ENCODE measurements at regions not wholly inside any gene's neighbourhood (a gene's known extent, or its start where the extent isn't known, plus 50 kb on each side); places are given as distances from the start of the nearest gene placed in this dataset.

DNA sequence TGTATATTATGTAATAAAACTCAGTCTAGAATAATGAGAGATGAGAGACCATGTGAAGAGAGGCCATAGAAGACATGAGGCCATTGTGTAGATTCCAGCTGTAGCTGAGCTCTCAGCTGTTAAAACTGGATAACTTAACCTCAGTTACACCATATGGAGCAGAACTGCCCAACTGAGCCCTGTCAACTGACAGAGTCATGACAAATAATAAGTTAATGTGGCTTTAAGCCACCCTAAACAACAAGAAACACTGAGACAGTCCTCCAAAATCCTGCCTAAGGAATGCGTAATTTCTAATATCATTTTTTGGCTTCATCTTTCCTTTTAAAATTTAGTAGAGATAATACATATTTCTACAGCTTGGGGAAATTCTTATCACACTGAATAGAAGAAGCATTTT lies 580.0 kb upstream of the RGS18 start:
- H3K4me1 ChIP-seq (ENCODE audit: control insufficient read depth, insufficient read depth, low read length) = no peaks in the 10 kb centered on the region; the same call in 1 of the 2 replicates
- H4K91ac ChIP-seq (ENCODE audit: insufficient read depth, low read depth, low read length) = no peak overlapping the region
- WGBS, 2 experiments (ENCODE audit: extremely low coverage in 2 of 2, insufficient read length in 1 of 2) = no CpG with 5 or more reads among the region's 1 CpG
- CTCF ChIA-PET = no interaction called here
- BruUV-seq (replicated peaks) = no TSS peak
- no peak overlapping the region for H3K56ac ChIP-seq (ENCODE audit: extremely low read depth, insufficient read depth, low read length)
- H2AK5ac ChIP-seq (ENCODE audit: low read depth, low read length) = no peak overlapping the region
- no peak overlapping the region for H3K18ac ChIP-seq (ENCODE audit: low read depth, low read length)
- no peak overlapping the region for H3K14ac ChIP-seq (replicated peaks; ENCODE audit: low read depth, low read length)
- no peak for ATAC-seq (ENCODE audit: low read depth)
- no peak overlapping the region for H2AK9ac ChIP-seq (replicated peaks; ENCODE audit: low read depth, low read length, poor library complexity)
- no peaks in the 10 kb centered on the region for H3K9me3 ChIP-seq (ENCODE audit: control insufficient read depth, insufficient read depth, low read length)
- H4K8ac ChIP-seq (ENCODE audit: low read depth in 2 of 2, low read length in 2 of 2) = no peak overlapping the region
- H4K5ac ChIP-seq (ENCODE audit: low read depth, low read length) = no peak overlapping the region
- H3K27ac ChIP-seq (ENCODE audit: insufficient read depth, low read length) = no peak overlapping the region
- H2BK15ac ChIP-seq (ENCODE audit: low read depth, low read length) = no peak overlapping the region
- H3K27me3 ChIP-seq (ENCODE audit: control insufficient read depth, insufficient read depth, low read length) = no peaks in the 10 kb centered on the region
- dilution Hi-C loops (cut with HindIII; ENCODE audit: low sequenced_read_pairs, unreplicated experiment) = no loop called here
- in situ Hi-C loops (cut with MboI; ENCODE audit: low sequenced_read_pairs) = no loop called here
- no peaks in the 10 kb centered on the region; the same call in 1 of the 2 replicates for H3K9me1 ChIP-seq (ENCODE audit: insufficient read depth, low read length)
- H3K36me3 ChIP-seq (ENCODE audit: control insufficient read depth, insufficient read depth, low read length) = no peaks in the 10 kb centered on the region
- DNase-seq = no peak
- H3K4ac ChIP-seq (ENCODE audit: low read depth, low read length) = no peak overlapping the region
- H3K4me3 ChIP-seq (ENCODE audit: insufficient read depth, low read depth, low read length) = no peak overlapping the region
- intact Hi-C loops (cut with micrococcal nuclease) = no loop called here
- TF ChIP-seq BHLHE40 (IDR thresholded peaks at IDR 0.05; ENCODE audit: low read depth, low read length) (no peak), SMC3 (IDR thresholded peaks at IDR 0.05; ENCODE audit: low read depth, low read length) (no peak)
- TF ChIP-seq, protein P1, sequence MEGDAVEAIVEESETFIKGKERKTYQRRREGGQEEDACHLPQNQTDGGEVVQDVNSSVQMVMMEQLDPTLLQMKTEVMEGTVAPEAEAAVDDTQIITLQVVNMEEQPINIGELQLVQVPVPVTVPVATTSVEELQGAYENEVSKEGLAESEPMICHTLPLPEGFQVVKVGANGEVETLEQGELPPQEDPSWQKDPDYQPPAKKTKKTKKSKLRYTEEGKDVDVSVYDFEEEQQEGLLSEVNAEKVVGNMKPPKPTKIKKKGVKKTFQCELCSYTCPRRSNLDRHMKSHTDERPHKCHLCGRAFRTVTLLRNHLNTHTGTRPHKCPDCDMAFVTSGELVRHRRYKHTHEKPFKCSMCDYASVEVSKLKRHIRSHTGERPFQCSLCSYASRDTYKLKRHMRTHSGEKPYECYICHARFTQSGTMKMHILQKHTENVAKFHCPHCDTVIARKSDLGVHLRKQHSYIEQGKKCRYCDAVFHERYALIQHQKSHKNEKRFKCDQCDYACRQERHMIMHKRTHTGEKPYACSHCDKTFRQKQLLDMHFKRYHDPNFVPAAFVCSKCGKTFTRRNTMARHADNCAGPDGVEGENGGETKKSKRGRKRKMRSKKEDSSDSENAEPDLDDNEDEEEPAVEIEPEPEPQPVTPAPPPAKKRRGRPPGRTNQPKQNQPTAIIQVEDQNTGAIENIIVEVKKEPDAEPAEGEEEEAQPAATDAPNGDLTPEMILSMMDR (conservative IDR thresholded peaks at IDR 0.05; ENCODE audit: low read depth, low read length) = no peak
- H2BK120ac ChIP-seq (ENCODE audit: low read depth, low read length) = no peak overlapping the region
- no peaks in the 10 kb centered on the region for H3K79me1 ChIP-seq (ENCODE audit: low read depth in 1 of 2, low read length in 2 of 2)
- no peak overlapping the region for H2AFZ ChIP-seq (replicated peaks; ENCODE audit: low read length, poor library complexity)
- no peak overlapping the region for H3K4me2 ChIP-seq (ENCODE audit: low read depth, low read length)
- POLR2A ChIA-PET (ENCODE audit: unreplicated experiment) = no interaction called here
- H3K9ac ChIP-seq (ENCODE audit: low read depth, low read length) = no peak overlapping the region
- no peak overlapping the region for H3K23ac ChIP-seq (ENCODE audit: low read depth, low read length)
- H2BK20ac ChIP-seq (ENCODE audit: low read depth, low read length) = no peak overlapping the region
- H2BK5ac ChIP-seq (ENCODE audit: low read depth, low read length, poor library complexity, severe bottlenecking) = no peak overlapping the region
- no peaks in the 10 kb centered on the region for H4K20me1 ChIP-seq (ENCODE audit: insufficient read depth, low read length)

Data from IMR-90 (cell line).